SU-DHL-6 (cell line): ENCODE measurements at regions not wholly inside any gene's neighbourhood (a gene's known extent, or its start where the extent isn't known, plus 50 kb on each side); places are given as distances from the start of the nearest gene placed in this dataset.

Source experiments
- H2AFZ ChIP-seq: fragments of 200-600 bp; sonication (generic); 2 replicates; pipeline ENCODE4 v1.6.1; 2014; ENCODE audit warnings: low read depth, mild to moderate bottlenecking, moderate library complexity, mixed read lengths, antibody characterized with exemption, low read length; ENCODE audit not compliant: severe bottlenecking
- H3F3A ChIP-seq: fragments of 200-600 bp; shearing (Covaris generic); 2 replicates; pipeline ENCODE4 v1.6.0; 2016; ENCODE audit warnings: antibody characterized with exemption, mild to moderate bottlenecking; ENCODE audit not compliant: insufficient read depth
- H3K27ac ChIP-seq: fragments of 200-600 bp; sonication (generic); 2 replicates; pipeline ENCODE4 v1.5.1; 2016; ENCODE audit warnings: low read depth, mild to moderate bottlenecking, low read length, moderate library complexity, mixed read lengths
- H3K27me3 ChIP-seq: fragments of 200-600 bp; sonication (generic), shearing (Covaris generic); 2 replicates; pipeline ENCODE4 v1.6.0; 2014; ENCODE audit warnings: mild to moderate bottlenecking, low read length
- H3K36me3 ChIP-seq: fragments of 200-600 bp; sonication (generic); 2 replicates; pipeline ENCODE4 v1.6.1; 2014; ENCODE audit warnings: mild to moderate bottlenecking, low read length, mixed read lengths
- H3K4me2 ChIP-seq: fragments of 300-600, 200-600 bp; shearing (Covaris generic), sonication (generic); 2 replicates; pipeline ENCODE4 v1.6.0; 2014; ENCODE audit warnings: low read length, low read depth, mild to moderate bottlenecking; ENCODE audit not compliant: poor library complexity, severe bottlenecking
- H3K4me3 ChIP-seq: fragments of 200-600 bp; sonication (generic); 2 replicates; pipeline ENCODE4 v1.5.1; 2014; ENCODE audit warnings: antibody characterized with exemption, low read length, mild to moderate bottlenecking, mixed read lengths; ENCODE audit not compliant: insufficient read depth, poor library complexity, severe bottlenecking
- H3K79me2 ChIP-seq: fragments of 200-600 bp; sonication (generic); 2 replicates; pipeline ENCODE4 v1.6.1; 2014; ENCODE audit warnings: mild to moderate bottlenecking, low read length, moderate library complexity; ENCODE audit not compliant: insufficient read depth
- H3K9ac ChIP-seq: fragments of 200-600 bp; sonication (generic); 2 replicates; pipeline ENCODE4 v1.7.0; 2014; ENCODE audit warnings: mild to moderate bottlenecking, low read length
- H3K9me2 ChIP-seq: fragments of 200-600 bp; sonication (generic); replicated peaks from 2 replicates; pipeline ENCODE4 v1.6.1; 2014; ENCODE audit warnings: low read length; ENCODE audit not compliant: insufficient read depth
- H3K9me3 ChIP-seq: fragments of 200-600 bp; sonication (generic); 2 replicates; pipeline ENCODE4 v1.6.1; 2014; ENCODE audit warnings: low read length, mixed read lengths; ENCODE audit not compliant: insufficient read depth
- H4K20me1 ChIP-seq: fragments of 200-600 bp; sonication (generic); 2 replicates; pipeline ENCODE4 v1.6.1; 2014; ENCODE audit warnings: low read depth, mild to moderate bottlenecking, antibody characterized with exemption, low read length, moderate library complexity, mixed read lengths
- EZH2phosphoT487 ChIP-seq: fragments of 200-600 bp; sonication (generic), shearing (Covaris generic); conservative IDR thresholded peaks from 2 replicates; pipeline ENCODE4 v1.6.1; 2018; ENCODE audit warnings: mild to moderate bottlenecking, antibody characterized with exemption, low read length, moderate library complexity, mixed read lengths
- TF ChIP-seq, protein P1 (sequence below): fragments of 200-600 bp; sonication (generic); IDR thresholded peaks from one replicate; pipeline ENCODE4 v1.5.1; 2017; ENCODE audit warnings: antibody characterized with exemption, mild to moderate bottlenecking, low read length, moderate library complexity; ENCODE audit not compliant: insufficient read depth, poor library complexity, severe bottlenecking

DNA sequence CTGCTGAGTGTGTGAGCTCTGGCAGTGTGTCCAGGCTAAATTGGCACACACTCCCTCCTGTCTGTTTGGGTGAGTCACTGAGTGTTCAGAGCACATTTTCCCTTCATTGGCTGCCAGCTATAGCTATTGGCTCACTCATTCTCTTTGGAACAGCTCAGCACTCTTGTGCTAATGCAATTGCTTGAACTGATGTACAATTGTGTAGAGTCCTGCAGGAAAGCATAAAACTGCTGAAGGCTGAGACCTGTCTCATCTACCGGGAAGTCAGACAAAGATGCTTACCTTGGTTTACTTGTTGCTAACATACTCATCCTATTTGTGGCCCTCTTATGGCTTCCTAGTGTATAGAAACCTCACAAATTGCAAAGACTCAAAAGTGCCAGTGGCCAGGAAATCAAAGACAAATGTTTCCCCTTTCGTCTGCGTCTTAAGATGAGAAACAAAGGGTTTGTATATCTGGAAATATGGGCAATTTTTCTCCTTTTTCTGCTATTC, 351.0 kb downstream of the BCKDHB start:
- Histone ChIP-seq H3K9ac (no peak overlapping the region), H3K9me3 (no peaks in the 10 kb centered on the region), H4K20me1 (no peaks in the 10 kb centered on the region), H2AFZ (no peak overlapping the region), H3K4me3 (no peak overlapping the region), H3K4me2 (no peak overlapping the region), H3F3A (no peaks in the 10 kb centered on the region), H3K79me2 (no peaks in the 10 kb centered on the region), H3K27me3 (no peaks in the 10 kb centered on the region), H3K9me2 (0 out of 2 replicates have a peak, but pooled peaks cover 3% of the 10 kb centered on the region), H3K36me3 (no peaks in the 10 kb centered on the region), H3K27ac (no peak overlapping the region)
- TF ChIP-seq EZH2phosphoT487: no peak
- TF ChIP-seq, protein P1, sequence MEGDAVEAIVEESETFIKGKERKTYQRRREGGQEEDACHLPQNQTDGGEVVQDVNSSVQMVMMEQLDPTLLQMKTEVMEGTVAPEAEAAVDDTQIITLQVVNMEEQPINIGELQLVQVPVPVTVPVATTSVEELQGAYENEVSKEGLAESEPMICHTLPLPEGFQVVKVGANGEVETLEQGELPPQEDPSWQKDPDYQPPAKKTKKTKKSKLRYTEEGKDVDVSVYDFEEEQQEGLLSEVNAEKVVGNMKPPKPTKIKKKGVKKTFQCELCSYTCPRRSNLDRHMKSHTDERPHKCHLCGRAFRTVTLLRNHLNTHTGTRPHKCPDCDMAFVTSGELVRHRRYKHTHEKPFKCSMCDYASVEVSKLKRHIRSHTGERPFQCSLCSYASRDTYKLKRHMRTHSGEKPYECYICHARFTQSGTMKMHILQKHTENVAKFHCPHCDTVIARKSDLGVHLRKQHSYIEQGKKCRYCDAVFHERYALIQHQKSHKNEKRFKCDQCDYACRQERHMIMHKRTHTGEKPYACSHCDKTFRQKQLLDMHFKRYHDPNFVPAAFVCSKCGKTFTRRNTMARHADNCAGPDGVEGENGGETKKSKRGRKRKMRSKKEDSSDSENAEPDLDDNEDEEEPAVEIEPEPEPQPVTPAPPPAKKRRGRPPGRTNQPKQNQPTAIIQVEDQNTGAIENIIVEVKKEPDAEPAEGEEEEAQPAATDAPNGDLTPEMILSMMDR: no peak

- Histone ChIP-seq H3F3A (no peaks in the 10 kb centered on the region), H3K79me2 (no peaks in the 10 kb centered on the region), H3K36me3 (no peaks in the 10 kb centered on the region), H3K4me2 (no peak overlapping the region), H3K27ac (no peak overlapping the region), H3K9ac (no peak overlapping the region), H3K4me3 (no peak overlapping the region), H3K9me2 (0 out of 2 replicates have a peak, but pooled peaks cover 3% of the 10 kb centered on the region), H2AFZ (no peak overlapping the region), H4K20me1 (no peaks in the 10 kb centered on the region), H3K9me3 (no peaks in the 10 kb centered on the region), H3K27me3 (no peaks in the 10 kb centered on the region)
- TF ChIP-seq, protein P1: no peak
Observed at GRCh38 chr6:80456724-80457438, 350.4 kb downstream of the BCKDHB start.

DNA sequence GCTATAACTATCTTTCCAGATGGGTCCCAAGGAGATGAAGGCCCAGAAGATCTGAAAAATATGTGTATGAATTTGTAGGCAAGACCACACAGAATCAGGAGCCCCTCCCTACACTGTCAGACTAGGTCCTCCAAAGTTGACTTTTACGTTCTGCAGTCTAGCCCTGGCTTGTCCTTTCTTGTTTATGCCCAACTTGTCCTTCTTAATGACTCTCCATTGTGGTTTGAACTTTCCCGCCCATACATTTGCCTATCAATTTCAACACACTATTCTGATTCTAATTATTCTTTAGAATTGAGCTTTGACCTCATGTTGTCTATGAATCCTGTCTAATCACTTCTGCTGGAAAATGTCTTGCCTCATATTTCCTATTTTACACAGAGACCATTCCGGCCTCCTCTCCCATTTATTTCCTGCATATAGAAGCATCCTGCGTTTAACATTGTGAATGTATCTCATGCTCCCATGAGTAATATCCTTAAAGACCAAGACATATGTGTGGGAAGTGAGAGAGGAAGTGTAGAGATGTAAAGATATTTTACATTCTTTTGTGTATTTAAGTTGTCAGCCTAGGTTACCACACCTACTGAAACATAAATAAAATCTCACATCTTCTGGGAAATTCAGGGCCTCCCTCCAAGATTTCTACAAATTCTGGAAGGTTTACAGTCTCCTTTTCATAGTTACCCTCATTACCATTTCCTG, 348.3 kb downstream of the BCKDHB start:
- Histone ChIP-seq H3K4me3 (no peak overlapping the region), H3F3A (no peaks in the 10 kb centered on the region), H3K9ac (no peak overlapping the region), H2AFZ (no peak overlapping the region), H3K9me3 (no peaks in the 10 kb centered on the region), H3K27ac (no peak overlapping the region), H3K79me2 (no peaks in the 10 kb centered on the region), H3K36me3 (no peaks in the 10 kb centered on the region), H3K9me2 (0 out of 2 replicates have a peak, but pooled peaks cover 2% of the 10 kb centered on the region), H4K20me1 (no peaks in the 10 kb centered on the region), H3K27me3 (no peaks in the 10 kb centered on the region), H3K4me2 (no peak overlapping the region)
- TF ChIP-seq EZH2phosphoT487: no peak
- TF ChIP-seq, protein P1: no peak
